Upper lobe of left lung (tissue), 4 donors: ENCODE measurements at regions not wholly inside any gene's neighbourhood (a gene's known extent, or its start where the extent isn't known, plus 50 kb on each side); places are given as distances from the start of the nearest gene placed in this dataset.

Experiments used
- EP300 ChIP-seq, 4 donors: sonication (generic); formaldehyde crosslinking; IDR thresholded peaks; one replicate each; pipeline ENCODE4 v1.5.1; 2017; ENCODE audit warnings: antibody characterized with exemption in 4 of 4, control low read depth in 2 of 4
- POLR2A ChIP-seq, 4 donors: fragments of 450-650 bp; IDR thresholded peaks; one replicate each; pipeline ENCODE4 v1.5.1; 2016 to 2017; ENCODE audit warnings: antibody characterized with exemption in 4 of 4, mild to moderate bottlenecking in 2 of 4
- TF ChIP-seq, protein P1 (sequence below), 6 experiments: fragments of 450-650 bp in 4 of 6; fragments of 200-600 bp in 2 of 6; sonication (generic) in 2 of 6; IDR thresholded peaks; one replicate each; pipeline ENCODE4 v1.5.1; 2016 to 2019; ENCODE audit warnings: antibody characterized with exemption in 6 of 6

DNA sequence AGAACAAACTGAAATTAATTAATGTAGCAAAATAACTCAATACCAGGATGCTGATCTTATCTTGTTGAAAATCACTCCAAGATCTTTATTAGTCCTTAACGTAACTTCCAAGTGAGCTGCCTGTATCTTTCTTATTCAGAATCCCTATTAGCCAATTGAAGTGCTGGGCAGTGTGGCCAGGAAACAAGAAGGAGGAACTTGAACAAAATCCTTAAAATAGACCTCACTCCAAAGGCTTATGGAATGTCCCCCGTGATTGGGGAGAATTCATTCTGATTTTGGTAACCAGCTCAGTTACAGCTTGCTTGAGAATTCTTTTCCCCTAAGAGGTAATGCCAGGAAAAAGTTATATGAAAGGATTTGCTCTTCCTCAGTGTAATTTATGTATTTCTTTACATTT lies 171.0 kb downstream of the DEPDC1B start:
- TF ChIP-seq POLR2A (IDR thresholded peaks at IDR 0.05) (no peak), EP300 (IDR thresholded peaks at IDR 0.05) (no peak)
- TF ChIP-seq, protein P1, sequence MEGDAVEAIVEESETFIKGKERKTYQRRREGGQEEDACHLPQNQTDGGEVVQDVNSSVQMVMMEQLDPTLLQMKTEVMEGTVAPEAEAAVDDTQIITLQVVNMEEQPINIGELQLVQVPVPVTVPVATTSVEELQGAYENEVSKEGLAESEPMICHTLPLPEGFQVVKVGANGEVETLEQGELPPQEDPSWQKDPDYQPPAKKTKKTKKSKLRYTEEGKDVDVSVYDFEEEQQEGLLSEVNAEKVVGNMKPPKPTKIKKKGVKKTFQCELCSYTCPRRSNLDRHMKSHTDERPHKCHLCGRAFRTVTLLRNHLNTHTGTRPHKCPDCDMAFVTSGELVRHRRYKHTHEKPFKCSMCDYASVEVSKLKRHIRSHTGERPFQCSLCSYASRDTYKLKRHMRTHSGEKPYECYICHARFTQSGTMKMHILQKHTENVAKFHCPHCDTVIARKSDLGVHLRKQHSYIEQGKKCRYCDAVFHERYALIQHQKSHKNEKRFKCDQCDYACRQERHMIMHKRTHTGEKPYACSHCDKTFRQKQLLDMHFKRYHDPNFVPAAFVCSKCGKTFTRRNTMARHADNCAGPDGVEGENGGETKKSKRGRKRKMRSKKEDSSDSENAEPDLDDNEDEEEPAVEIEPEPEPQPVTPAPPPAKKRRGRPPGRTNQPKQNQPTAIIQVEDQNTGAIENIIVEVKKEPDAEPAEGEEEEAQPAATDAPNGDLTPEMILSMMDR (IDR thresholded peaks at IDR 0.05), result no peak
